CD4-positive, alpha-beta T cell treated with Interleukin-12 subunit alpha and Interleukin-12 subunit beta, for 1 hour (primary cell): ENCODE measurements at regions not wholly inside any gene's neighbourhood (a gene's known extent, or its start where the extent isn't known, plus 50 kb on each side); places are given as distances from the start of the nearest gene placed in this dataset.

Source experiments
- DNase-seq: peaks from one replicate; pipeline ENCODE4 v3.0.0-alpha.2; 2020

GRCh38 chr2:226424971-226425370 lies 374.6 kb downstream of the IRS1 start:
- no peak for DNase-seq

- peak; percentile 47 for DNase-seq
Measured at GRCh38 chr2:226423498-226423960, 376.1 kb downstream of the IRS1 start.

GRCh38 chr2:226420646-226421045 lies 379.0 kb downstream of the IRS1 start:
- DNase-seq: no peak

GRCh38 chr2:226418521-226418920 lies 381.1 kb downstream of the IRS1 start:
- DNase-seq: no peak

- DNase-seq: no peak
Measured at GRCh38 chr2:226414335-226414734, 385.3 kb downstream of the IRS1 start.

DNA sequence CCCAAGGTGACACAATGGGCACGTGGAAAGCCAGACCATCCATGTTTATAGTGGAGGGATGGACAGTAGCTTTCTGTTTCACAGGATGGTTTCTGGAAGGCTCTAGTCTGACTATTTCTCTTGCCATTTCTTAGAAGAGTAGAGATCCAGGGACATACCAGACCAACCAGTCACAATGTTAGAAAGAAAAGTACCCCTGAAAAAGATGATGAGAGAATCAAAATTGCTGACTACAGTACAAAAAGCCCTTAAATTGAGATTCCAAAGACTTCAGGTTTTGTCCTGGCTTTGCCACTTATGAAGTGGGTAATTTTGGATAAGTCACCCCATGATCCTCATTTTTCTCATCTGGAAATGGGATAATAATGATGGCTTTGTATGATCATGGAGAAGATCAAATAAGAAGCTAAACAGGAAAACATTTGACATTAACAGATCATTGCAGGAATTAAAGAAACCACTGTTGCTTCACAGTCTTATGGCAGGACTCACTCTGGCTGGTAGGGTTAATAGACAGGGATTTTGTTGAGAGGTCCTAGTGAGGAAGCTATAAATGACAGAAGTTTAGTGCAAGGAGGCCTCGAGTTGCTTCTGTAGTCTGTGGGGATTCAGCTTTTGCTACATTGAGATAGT lies 386.0 kb downstream of the IRS1 start:
- DNase-seq: no peak

DNA sequence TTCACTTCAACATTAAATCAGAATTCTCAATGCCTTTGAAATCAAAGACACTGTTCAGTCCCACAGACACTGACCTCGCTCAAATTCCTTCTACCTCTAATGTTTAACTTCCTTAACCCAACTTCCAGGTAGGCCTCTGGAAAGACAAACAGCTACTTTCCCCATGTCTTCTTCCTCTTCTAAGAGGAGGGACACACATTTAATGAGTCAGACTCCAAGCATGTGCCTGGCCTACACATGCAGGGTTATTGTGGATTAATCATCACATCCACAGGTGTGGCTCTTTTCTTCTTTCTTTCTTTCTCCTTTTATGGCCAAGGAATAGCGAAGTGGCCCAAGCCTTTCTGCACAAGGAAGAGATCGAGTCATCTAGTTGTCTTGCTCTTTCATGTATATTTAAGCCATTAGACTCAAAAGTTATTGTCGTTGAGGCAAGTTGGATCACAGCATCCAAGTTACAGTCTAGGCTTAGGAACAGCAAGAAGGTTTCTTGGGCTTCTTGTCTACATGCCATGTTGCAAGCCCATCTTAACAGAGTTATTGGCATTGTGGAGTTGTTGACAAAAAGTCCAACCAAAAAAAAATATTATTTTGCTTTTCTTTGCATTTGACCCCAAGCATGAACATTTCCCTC lies 387.8 kb downstream of the IRS1 start:
- no peak for DNase-seq

GRCh38 chr2:226411205-226411604 lies 388.4 kb downstream of the IRS1 start:
- DNase-seq: no peak

GRCh38 chr2:226410247-226410835 lies 389.3 kb downstream of the IRS1 start:
- DNase-seq: no peak

DNA sequence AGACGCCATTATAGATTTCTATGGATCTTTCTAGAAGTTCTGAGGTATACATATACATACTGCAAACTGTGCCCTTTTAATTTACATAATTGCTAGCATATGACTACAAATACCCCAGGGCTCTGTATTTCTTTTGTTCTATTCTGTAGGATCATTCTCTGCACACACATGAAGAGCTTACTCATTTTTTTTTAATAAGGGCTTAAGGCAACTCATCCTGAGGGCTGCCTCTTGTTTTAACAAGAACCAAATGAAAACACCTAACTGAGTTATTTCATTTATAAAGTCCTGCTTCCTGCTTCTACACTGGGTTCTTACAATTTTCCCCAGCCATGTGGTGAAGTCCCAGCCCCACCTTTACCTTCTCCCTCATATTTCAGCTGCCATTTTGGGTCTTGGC lies 390.5 kb downstream of the IRS1 start:
- no peak for DNase-seq

GRCh38 chr2:226408141-226408540 lies 391.5 kb downstream of the IRS1 start:
- DNase-seq: no peak

DNA sequence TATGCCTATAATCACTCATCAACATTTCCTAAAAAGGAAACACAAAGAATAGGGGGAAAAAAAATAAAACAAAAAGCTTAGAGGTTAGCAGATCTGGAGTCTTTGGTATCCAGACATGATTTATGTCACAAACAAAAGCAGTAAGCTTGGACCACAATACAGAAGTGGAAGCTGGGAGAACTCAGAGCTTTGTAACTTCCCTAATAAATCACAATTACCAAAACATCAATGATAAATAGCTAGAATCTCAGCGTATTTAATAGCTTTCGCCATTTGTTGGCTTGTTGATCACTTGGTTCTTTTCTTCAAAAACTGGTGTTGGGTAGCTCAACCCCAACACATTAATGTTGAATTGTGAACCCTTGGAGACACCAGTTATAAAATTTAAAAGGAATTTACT lies 392.5 kb downstream of the IRS1 start:
- DNase-seq: no peak

- no peak for DNase-seq
Measured at GRCh38 chr2:226405465-226405864, 394.2 kb downstream of the IRS1 start.

DNA sequence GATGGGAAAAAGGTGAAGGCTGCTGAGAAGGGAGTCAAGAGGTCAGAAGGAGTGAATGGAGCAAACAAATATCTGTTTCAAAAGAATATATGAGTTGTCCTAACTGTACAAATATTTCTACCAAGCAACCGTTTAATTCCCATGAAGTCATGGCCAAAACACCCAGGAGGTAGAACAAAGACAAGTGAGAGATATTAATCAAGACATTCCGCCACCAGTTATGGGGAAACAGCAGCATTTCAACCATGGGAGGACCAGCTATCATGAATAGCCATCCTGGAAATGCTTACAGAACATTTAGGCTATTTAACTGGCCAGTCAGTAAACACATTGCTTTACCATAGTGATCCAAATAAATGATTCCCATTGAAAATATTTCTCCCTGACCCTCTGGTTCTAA lies 396.3 kb downstream of the IRS1 start:
- no peak for DNase-seq

DNA sequence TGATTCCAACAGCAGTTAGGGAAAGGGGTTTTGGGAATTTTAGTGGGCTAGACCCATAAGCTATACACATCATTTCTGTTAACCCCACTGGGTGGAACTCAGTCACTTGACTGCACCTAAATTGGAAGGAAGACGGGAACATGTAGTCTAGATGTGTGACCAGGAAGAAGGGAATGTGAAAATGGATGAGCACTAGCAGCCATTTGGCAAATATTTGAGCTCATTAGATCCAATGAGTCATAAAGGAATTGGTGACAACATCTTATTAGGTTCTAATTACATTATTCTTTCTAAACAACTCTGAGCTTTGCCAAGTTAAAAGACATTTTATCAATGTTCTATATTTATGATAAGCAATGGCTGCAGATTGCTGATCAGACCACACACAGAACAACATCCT lies 400.6 kb downstream of the IRS1 start:
- no peak for DNase-seq

- no peak for DNase-seq
Measured at GRCh38 chr2:226398580-226398979, 401.0 kb downstream of the IRS1 start.

- no peak for DNase-seq
Measured at GRCh38 chr2:226396541-226396940, 403.1 kb downstream of the IRS1 start.

GRCh38 chr2:226387499-226387942 lies 412.1 kb downstream of the IRS1 start:
- no peak for DNase-seq

DNA sequence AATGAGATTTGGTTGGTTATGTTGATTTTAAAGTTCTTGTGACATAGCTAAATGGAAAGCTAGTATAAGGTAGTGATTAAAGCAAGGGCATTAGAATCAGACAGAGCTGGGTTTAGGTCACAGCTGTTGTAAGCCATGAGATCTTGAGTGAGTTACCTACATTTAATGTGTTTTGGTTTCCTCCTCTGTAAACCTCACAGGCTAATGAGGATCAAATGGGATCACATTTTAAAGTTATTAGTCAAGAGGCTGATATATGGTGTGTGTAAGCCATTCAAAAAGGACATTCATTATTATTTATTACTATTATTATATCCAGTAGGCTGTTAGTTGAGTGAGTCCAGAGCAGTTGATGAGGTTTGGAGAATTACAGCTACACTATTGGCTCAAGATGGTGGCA lies 416.2 kb downstream of the IRS1 start:
- no peak for DNase-seq

GRCh38 chr2:226380679-226381078 lies 418.9 kb downstream of the IRS1 start:
- no peak for DNase-seq

GRCh38 chr2:226378753-226379705 lies 420.6 kb downstream of the IRS1 start:
- DNase-seq: no peak

DNA sequence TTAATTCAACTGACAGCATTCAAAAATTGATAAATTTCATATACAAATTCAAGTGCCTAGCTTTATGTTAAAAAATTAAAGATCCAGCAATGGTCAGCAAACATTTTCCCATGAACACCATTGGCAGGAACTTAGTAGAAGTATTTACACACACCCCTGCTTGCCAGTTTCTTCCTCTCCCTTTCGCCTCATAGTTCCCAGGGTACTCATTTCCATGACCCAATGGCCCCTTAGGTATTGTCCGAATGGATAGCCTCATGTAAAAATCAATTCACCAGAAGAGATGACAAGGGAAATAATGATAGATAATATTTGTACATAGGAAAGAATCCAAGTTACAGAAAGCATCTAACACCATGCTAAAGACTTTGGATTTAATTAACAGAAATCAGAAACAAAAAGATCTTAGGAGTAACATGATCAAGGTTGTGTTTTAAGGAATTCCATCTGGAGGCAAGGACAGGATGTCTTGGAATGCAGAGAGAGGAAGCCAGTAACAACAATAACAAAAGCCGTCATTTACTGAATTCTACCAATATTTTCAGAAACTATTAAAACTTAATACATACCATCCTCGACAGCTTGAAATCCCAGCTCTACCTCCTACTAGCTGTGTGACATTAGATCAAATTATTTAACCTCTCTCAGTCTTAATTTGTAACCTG lies 423.0 kb downstream of the IRS1 start:
- DNase-seq: no peak

- no peak for DNase-seq
Measured at GRCh38 chr2:226366920-226367319, 432.7 kb downstream of the IRS1 start.
